ENCODE measurements at regions not wholly inside any gene's neighbourhood (a gene's known extent, or its start where the extent isn't known, plus 50 kb on each side); places are given as distances from the start of the nearest gene placed in this dataset.

DNA sequence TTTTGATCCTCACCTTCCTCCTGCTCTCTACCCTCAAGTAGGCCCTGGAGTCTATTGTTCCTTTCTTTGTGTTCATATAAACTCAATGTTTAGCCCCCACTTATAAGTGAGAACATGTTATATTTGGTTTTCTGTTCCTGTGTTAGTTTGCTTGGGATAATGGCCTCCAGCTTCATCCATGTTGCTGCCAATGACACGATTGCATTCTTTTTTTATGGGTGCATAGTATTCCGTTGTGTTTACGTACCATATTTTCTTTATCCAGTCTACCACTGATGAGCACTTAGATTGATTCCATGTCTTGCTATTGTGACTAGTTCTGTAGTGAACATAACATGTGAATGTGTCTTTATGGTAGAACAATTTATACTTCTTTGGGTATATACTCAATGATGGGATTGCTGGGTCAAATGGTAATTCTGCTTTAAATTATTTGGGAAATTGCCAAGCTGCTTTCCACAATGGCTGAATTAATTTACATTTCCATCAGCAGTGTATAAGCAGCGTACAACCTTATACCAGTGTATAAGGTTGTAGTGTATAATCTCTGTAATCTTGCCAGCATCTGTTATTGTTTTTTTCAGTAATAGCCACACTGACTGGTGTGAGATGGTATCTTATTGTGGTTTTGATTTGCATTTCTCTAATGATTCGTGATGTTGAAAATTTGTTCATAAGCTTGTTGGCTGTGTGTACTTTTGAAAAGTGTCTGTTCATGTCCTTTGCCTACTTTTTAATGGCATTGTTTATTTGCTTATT lies 288.9 kb downstream of the KCNRG start:
- 83% methylated on average over 5 of the region's 5 CpGs for WGBS (ENCODE audit: low lambda C conversion rate, missing lambda C conversion rate)
- no peaks in the 10 kb centered on the region for H3K27me3 ChIP-seq
- H3K9me2 ChIP-seq (replicated peaks; ENCODE audit: insufficient read depth), result no peaks in the 10 kb centered on the region
- H3K4me1 ChIP-seq (ENCODE audit: insufficient read depth), result peaks cover 2% of the 10 kb centered on the region
- no peaks in the 10 kb centered on the region for H3K36me3 ChIP-seq (replicated peaks; ENCODE audit: insufficient read depth, low read depth)
- no peak overlapping the region for H3K4me3 ChIP-seq
- no peaks in the 10 kb centered on the region for H3K9me3 ChIP-seq (ENCODE audit: low read depth)
- H4K20me1 ChIP-seq (ENCODE audit: insufficient read depth, poor library complexity, severe bottlenecking), result no peaks in the 10 kb centered on the region
- TF ChIP-seq EZH2 (IDR thresholded peaks at IDR 0.05; ENCODE audit: borderline replicate concordance), result no peak
- TF ChIP-seq, protein P1, sequence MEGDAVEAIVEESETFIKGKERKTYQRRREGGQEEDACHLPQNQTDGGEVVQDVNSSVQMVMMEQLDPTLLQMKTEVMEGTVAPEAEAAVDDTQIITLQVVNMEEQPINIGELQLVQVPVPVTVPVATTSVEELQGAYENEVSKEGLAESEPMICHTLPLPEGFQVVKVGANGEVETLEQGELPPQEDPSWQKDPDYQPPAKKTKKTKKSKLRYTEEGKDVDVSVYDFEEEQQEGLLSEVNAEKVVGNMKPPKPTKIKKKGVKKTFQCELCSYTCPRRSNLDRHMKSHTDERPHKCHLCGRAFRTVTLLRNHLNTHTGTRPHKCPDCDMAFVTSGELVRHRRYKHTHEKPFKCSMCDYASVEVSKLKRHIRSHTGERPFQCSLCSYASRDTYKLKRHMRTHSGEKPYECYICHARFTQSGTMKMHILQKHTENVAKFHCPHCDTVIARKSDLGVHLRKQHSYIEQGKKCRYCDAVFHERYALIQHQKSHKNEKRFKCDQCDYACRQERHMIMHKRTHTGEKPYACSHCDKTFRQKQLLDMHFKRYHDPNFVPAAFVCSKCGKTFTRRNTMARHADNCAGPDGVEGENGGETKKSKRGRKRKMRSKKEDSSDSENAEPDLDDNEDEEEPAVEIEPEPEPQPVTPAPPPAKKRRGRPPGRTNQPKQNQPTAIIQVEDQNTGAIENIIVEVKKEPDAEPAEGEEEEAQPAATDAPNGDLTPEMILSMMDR (IDR thresholded peaks at IDR 0.05; ENCODE audit: poor library complexity), result no peak
- TF ChIP-seq EZH2phosphoT487 (IDR thresholded peaks at IDR 0.05; ENCODE audit: low read depth, severe bottlenecking, unreplicated experiment), result no peak
- no peak overlapping the region for H3K27ac ChIP-seq
- no peaks in the 10 kb centered on the region for H3K79me2 ChIP-seq
- H3K4me2 ChIP-seq, result no peak overlapping the region
- no peak for DNase-seq (ENCODE audit: low spot score)
- H2AFZ ChIP-seq, result no peak overlapping the region

DNA sequence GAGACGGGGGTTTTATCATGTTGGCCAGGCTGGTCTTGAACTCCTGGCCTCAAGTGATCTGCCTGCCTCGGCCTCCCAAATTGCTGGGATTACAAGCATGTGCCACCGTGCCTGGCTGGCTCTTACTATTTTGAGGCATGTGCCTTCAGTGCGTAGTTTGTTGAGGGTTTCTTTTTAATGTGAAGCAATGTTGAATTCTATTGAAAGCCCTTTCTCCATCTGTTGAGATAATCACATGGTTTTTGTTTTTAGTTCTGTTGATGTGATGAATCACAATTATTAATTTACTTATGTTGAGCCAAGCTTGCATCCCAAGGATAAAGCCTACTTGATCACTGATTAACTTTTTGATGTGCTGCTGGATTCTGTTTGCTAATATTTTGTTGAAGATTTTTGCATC lies 290.9 kb downstream of the KCNRG start:
- H3K4me2 ChIP-seq, result no peak overlapping the region
- WGBS (ENCODE audit: low lambda C conversion rate, missing lambda C conversion rate), result 93% methylated on average over 4 of the region's 4 CpGs

DNA sequence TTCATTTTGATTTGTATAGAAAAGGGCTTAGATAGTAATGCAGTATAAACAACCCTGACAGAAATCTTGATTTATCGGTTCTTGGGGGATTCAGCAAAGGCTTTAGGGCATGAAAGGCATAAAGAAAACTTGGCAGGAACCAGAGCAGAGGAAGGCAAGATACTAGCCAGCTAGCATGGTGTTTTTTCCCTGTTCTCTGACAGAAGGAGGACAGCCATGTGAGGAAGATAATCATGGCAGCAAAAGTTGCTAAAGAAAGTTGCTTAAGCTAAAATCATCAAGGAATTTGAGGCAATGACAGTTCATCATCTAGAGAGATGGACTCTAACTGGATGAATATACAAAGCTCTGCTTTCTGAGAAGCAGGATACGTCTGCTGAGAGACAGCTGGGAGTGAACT lies 294.1 kb downstream of the KCNRG start:
- Histone ChIP-seq H3K4me1 (ENCODE audit: insufficient read depth) (peaks cover 15% of the 10 kb centered on the region), H3K36me3 (replicated peaks; ENCODE audit: insufficient read depth, low read depth) (no peaks in the 10 kb centered on the region), H4K20me1 (ENCODE audit: insufficient read depth, poor library complexity, severe bottlenecking) (no peaks in the 10 kb centered on the region), H3K9me2 (replicated peaks; ENCODE audit: insufficient read depth) (no peaks in the 10 kb centered on the region), H3K9me3 (ENCODE audit: low read depth) (no peaks in the 10 kb centered on the region), H3K27me3 (no peaks in the 10 kb centered on the region), H3K79me2 (no peaks in the 10 kb centered on the region), H3K4me3 (no peak overlapping the region), H2AFZ (no peak overlapping the region), H3K4me2 (peak overlapping the region; percentile 34), H3K27ac (no peak overlapping the region)
- no peak for TF ChIP-seq EZH2phosphoT487 (IDR thresholded peaks at IDR 0.05; ENCODE audit: low read depth, severe bottlenecking, unreplicated experiment)
- TF ChIP-seq EZH2 (IDR thresholded peaks at IDR 0.05; ENCODE audit: borderline replicate concordance), result no peak
- DNase-seq (ENCODE audit: low spot score), result no peak
- 60% methylated on average over 2 of the region's 2 CpGs for WGBS (ENCODE audit: low lambda C conversion rate, missing lambda C conversion rate)

More for the DNA sequence above, 290.9 kb downstream of the KCNRG start:
- Histone ChIP-seq H3K36me3 (replicated peaks; ENCODE audit: insufficient read depth, low read depth) (no peaks in the 10 kb centered on the region), H3K27me3 (no peaks in the 10 kb centered on the region), H3K4me1 (ENCODE audit: insufficient read depth) (peaks cover 15% of the 10 kb centered on the region), H3K79me2 (no peaks in the 10 kb centered on the region), H3K9me2 (replicated peaks; ENCODE audit: insufficient read depth) (no peaks in the 10 kb centered on the region), H3K4me3 (no peak overlapping the region), H2AFZ (no peak overlapping the region), H3K9me3 (ENCODE audit: low read depth) (no peaks in the 10 kb centered on the region), H3K27ac (no peak overlapping the region), H4K20me1 (ENCODE audit: insufficient read depth, poor library complexity, severe bottlenecking) (no peaks in the 10 kb centered on the region)
- DNase-seq (ENCODE audit: low spot score), result no peak
- no peak for TF ChIP-seq EZH2phosphoT487 (IDR thresholded peaks at IDR 0.05; ENCODE audit: low read depth, severe bottlenecking, unreplicated experiment)
- TF ChIP-seq, protein P1 (IDR thresholded peaks at IDR 0.05; ENCODE audit: poor library complexity), result no peak
- TF ChIP-seq EZH2 (IDR thresholded peaks at IDR 0.05; ENCODE audit: borderline replicate concordance), result no peak

DNA sequence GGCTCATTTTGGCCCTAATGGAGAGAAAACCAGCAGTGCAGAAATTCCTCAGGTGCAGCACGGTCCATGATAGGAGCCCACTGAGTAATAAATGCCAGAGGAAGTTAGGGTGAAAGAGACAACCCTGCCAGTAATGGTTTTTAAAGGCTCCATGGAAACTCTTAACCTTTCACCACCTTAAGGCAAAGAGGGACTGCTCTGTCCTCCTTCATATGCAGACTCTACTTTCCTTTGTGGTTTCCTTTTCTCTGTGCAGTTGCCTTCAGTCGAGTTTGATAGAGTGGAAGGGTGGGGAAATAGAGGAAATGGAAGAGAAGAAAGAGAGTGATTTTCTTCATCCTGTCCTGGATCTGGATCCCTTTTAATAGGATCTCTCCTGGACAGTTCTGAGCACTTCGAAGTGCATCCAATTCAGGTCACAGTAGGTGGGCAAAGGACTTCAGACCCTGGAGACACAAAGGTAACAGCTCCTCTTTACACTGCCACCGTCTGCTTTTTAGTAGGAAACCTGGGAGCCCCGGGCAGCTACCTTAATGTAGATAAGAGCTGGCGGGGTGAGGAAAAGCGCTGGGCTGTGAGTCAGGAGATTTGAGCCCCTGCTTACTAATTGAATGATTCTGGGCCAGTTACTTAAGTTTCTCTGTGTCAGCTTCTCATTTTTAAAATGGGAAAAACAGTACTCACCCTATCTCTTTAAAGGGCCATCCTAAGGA lies 294.8 kb downstream of the KCNRG start:
- H3K4me1 ChIP-seq (ENCODE audit: insufficient read depth), result peaks cover 15% of the 10 kb centered on the region
- H3K27ac ChIP-seq, result no peak overlapping the region
- H3K79me2 ChIP-seq, result no peaks in the 10 kb centered on the region
- no peaks in the 10 kb centered on the region for H3K27me3 ChIP-seq
- H3K4me2 ChIP-seq, result peak overlapping the region; percentile 34
- H3K4me3 ChIP-seq, result no peak overlapping the region
- peak overlapping the region; percentile 3 for H2AFZ ChIP-seq
- peak; percentile 8 for DNase-seq (ENCODE audit: low spot score)
- 24% methylated on average over 7 of the region's 7 CpGs for WGBS (ENCODE audit: low lambda C conversion rate, missing lambda C conversion rate)
- H4K20me1 ChIP-seq (ENCODE audit: insufficient read depth, poor library complexity, severe bottlenecking), result no peaks in the 10 kb centered on the region
- TF ChIP-seq EZH2 (IDR thresholded peaks at IDR 0.05; ENCODE audit: borderline replicate concordance) (no peak), EZH2phosphoT487 (IDR thresholded peaks at IDR 0.05; ENCODE audit: low read depth, severe bottlenecking, unreplicated experiment) (no peak)
- TF ChIP-seq, protein P1 (IDR thresholded peaks at IDR 0.05; ENCODE audit: poor library complexity), result no peak
- no peaks in the 10 kb centered on the region for H3K9me3 ChIP-seq (ENCODE audit: low read depth)
- no peaks in the 10 kb centered on the region for H3K9me2 ChIP-seq (replicated peaks; ENCODE audit: insufficient read depth)
- no peaks in the 10 kb centered on the region for H3K36me3 ChIP-seq (replicated peaks; ENCODE audit: insufficient read depth, low read depth)

All from hepatocyte (in vitro differentiated cells).